ENCODE measurements at regions not wholly inside any gene's neighbourhood (a gene's known extent, or its start where the extent isn't known, plus 50 kb on each side); places are given as distances from the start of the nearest gene placed in this dataset.
A peak's percentile ranks its signal among the peaks of the same experiment; 100 is the strongest.
"Not testable (repeated sequence)": the region's sequence is repeated elsewhere in the genome, so short reads cannot be mapped to it uniquely, and the experiment has no call there.

DNA sequence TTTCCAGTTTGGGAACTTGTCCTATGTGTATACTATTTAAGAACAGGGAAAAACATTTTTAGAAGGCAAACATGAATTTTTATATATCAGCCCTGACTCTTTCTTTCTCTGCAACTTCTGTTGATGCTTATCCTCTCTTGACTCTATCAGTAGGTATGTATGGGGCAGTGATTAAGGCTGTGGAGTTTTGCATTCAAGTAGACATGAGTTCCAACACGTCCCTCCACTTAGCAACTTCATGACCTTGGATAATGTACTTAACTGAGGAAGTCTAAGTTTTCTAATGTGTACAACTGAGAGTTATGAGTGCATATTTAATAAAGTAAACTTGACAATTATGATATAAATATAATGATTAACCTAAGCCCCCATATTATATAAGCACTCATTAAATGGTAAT lies 414.6 kb downstream of the TDRD3 start:
- intact Hi-C loops (cut with DNase I) = no loop called here
- H3K4me3 ChIP-seq = no peak overlapping the region
- ATAC-seq (no peak), DNase-seq (no peak)
- no peaks in the 10 kb centered on the region for H3K36me3 ChIP-seq
- no peak overlapping the region for H3K27ac ChIP-seq
- H3K9me3 ChIP-seq = no peaks in the 10 kb centered on the region
- TF ChIP-seq, protein P1, sequence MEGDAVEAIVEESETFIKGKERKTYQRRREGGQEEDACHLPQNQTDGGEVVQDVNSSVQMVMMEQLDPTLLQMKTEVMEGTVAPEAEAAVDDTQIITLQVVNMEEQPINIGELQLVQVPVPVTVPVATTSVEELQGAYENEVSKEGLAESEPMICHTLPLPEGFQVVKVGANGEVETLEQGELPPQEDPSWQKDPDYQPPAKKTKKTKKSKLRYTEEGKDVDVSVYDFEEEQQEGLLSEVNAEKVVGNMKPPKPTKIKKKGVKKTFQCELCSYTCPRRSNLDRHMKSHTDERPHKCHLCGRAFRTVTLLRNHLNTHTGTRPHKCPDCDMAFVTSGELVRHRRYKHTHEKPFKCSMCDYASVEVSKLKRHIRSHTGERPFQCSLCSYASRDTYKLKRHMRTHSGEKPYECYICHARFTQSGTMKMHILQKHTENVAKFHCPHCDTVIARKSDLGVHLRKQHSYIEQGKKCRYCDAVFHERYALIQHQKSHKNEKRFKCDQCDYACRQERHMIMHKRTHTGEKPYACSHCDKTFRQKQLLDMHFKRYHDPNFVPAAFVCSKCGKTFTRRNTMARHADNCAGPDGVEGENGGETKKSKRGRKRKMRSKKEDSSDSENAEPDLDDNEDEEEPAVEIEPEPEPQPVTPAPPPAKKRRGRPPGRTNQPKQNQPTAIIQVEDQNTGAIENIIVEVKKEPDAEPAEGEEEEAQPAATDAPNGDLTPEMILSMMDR (IDR thresholded peaks at IDR 0.05) = no peak
- H3K4me1 ChIP-seq = no peaks in the 10 kb centered on the region
- no peaks in the 10 kb centered on the region for H3K27me3 ChIP-seq

DNA sequence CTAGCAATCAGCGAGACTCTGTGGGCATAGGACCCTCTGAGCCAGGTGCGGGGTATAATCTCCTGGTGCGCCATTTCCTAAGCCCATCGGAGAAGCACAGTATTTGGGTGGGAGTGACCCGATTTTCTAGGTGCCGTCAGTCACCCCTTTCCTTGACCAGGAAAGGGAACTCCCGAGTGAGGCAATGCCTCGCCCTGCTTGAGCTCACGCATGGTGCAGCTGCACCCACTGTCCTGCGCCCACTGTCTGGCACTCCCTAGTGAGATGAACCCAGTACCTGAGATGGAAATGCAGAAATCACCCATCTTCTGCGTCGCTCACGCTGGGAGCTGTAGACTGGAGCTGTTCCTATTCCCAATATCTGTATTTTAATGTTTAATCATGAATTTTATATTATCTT lies 408.6 kb downstream of the TDRD3 start:
- intact Hi-C loops (cut with DNase I); DNase-seq; H3K4me1 ChIP-seq; H3K27ac ChIP-seq; H3K36me3 ChIP-seq; H3K4me3 ChIP-seq; H3K9me3 ChIP-seq; H3K27me3 ChIP-seq; ATAC-seq: not testable (repeated sequence)

DNA sequence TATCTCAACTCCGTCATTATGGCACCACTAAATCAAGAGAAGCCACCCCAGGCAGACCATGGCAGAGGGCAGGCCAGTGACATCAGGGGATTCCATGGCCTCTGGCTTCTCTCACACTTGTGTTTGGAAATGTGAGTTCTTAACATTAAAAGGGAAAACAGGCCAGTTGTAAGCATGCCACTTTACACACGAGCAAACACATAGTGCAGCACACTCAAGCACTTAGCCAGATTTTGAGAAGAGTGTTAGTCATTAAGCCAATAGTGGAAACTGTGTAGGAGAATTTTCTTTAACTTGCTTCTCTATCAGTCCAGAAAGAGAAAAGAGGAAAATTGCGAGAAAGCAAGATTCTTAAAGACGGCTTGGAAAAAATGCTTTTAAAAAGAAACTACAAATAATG lies 401.5 kb downstream of the TDRD3 start:
- ATAC-seq (peak; percentile 61), DNase-seq (no peak)
- TF ChIP-seq, protein P1 (IDR thresholded peaks at IDR 0.05) = no peak
- H3K9me3 ChIP-seq = no peaks in the 10 kb centered on the region
- no peaks in the 10 kb centered on the region for H3K4me1 ChIP-seq
- H3K27me3 ChIP-seq = no peaks in the 10 kb centered on the region
- intact Hi-C loops (cut with DNase I) = no loop called here
- no peaks in the 10 kb centered on the region for H3K36me3 ChIP-seq
- no peak overlapping the region for H3K4me3 ChIP-seq
- H3K27ac ChIP-seq = no peak overlapping the region

DNA sequence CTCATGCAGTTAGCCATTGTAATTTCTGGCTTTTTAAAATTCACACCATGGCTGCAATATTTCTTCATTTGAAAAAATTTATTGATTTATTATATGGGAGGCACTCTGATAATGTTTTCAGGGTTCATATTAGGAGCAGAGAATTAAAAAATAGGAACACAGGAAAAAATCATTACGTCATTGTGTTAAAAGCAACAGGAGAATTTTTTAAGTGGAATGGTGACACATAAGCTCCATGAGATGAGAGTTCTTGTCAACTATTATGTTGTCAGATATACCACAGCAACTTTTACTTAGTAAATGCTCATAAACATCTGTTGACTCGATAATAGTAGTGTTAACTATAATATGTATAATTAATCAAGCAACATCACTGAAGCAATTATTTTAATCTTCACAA lies 400.1 kb downstream of the TDRD3 start:
- no peaks in the 10 kb centered on the region for H3K9me3 ChIP-seq
- H3K4me1 ChIP-seq = no peaks in the 10 kb centered on the region
- no peaks in the 10 kb centered on the region for H3K36me3 ChIP-seq
- no peak overlapping the region for H3K27ac ChIP-seq
- TF ChIP-seq, protein P1 (IDR thresholded peaks at IDR 0.05) = no peak
- no peak overlapping the region for H3K4me3 ChIP-seq
- ATAC-seq (no peak), DNase-seq (no peak)
- intact Hi-C loops (cut with DNase I) = no loop called here
- no peaks in the 10 kb centered on the region for H3K27me3 ChIP-seq

DNA sequence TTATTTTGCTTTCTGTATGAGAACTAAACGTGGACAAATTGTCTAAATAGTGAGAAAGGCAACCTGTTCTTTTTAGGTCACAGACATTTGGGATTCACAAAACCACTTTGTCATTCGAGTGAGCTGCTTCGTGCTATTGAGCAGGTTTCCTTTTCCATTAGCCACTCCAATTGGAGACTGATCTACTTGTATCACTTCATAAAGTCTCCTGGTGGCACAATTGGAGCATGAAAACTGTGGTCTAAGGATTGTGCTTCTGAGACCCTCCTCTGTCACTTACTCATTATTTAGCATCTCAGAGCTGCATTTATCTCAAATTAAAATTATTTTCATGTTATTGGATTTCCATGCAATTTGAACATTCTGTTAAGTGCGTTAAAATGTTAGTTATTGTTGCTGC lies 397.7 kb downstream of the TDRD3 start:
- Histone ChIP-seq H3K27ac (no peak overlapping the region), H3K4me3 (no peak overlapping the region), H3K4me1 (no peaks in the 10 kb centered on the region), H3K27me3 (no peaks in the 10 kb centered on the region), H3K9me3 (no peaks in the 10 kb centered on the region), H3K36me3 (no peaks in the 10 kb centered on the region)
- DNase-seq (no peak), ATAC-seq (no peak)
- TF ChIP-seq, protein P1 (IDR thresholded peaks at IDR 0.05) = no peak
- intact Hi-C loops (cut with DNase I) = no loop called here

DNA sequence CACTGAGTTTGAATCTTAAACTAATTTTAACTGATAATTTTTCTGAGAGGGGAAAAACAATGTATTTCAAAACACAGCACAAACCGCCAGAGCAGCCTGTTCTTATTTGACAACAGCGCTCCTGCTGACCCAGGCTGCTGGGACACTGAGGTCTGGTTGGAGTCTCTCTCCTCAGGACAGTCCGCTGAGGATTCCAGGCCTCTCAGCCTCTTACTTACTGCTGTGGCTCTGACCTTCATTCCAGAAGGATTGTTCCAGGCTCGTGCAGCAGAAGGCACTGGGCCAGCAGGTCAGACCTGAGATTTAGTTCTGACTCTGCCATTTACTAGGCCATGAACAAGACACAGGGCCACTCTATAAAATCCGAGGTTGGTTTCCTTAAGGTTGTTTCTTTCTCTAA lies 393.6 kb downstream of the TDRD3 start:
- Histone ChIP-seq H3K27me3 (no peaks in the 10 kb centered on the region), H3K4me3 (no peak overlapping the region), H3K27ac (no peak overlapping the region), H3K4me1 (no peaks in the 10 kb centered on the region), H3K36me3 (no peaks in the 10 kb centered on the region), H3K9me3 (no peaks in the 10 kb centered on the region)
- intact Hi-C loops (cut with DNase I) = no loop called here
- TF ChIP-seq, protein P1 (IDR thresholded peaks at IDR 0.05) = no peak
- no peak for ATAC-seq
- DNase-seq = no peak

Data from upper lobe of right lung (tissue), 1 donor.